Prostate gland (tissue), 2 donors: ENCODE measurements at regions not wholly inside any gene's neighbourhood (a gene's known extent, or its start where the extent isn't known, plus 50 kb on each side); places are given as distances from the start of the nearest gene placed in this dataset.

Experiments
- POLR2A ChIP-seq: fragments of 450-650 bp; IDR thresholded peaks from one replicate; pipeline ENCODE4 v1.6.1; 2016; ENCODE audit warnings: antibody characterized with exemption, mild to moderate bottlenecking
- POLR2AphosphoS5 ChIP-seq: sonication (generic); formaldehyde crosslinking; IDR thresholded peaks from one replicate; pipeline ENCODE4 v1.6.1; 2017; ENCODE audit warnings: antibody characterized with exemption
- TF ChIP-seq, protein P1 (sequence below), 4 experiments: fragments of 200-600 bp in 2 of 4; fragments of 450-650 bp in 2 of 4; sonication (generic) in 2 of 4; IDR thresholded peaks; 1 replicate in 3 of 4; 2 replicates in 1 of 4; pipeline ENCODE4 v1.5.1; 2016 to 2019; ENCODE audit warnings: antibody characterized with exemption in 4 of 4, mild to moderate bottlenecking in 2 of 4, moderate library complexity in 2 of 4

DNA sequence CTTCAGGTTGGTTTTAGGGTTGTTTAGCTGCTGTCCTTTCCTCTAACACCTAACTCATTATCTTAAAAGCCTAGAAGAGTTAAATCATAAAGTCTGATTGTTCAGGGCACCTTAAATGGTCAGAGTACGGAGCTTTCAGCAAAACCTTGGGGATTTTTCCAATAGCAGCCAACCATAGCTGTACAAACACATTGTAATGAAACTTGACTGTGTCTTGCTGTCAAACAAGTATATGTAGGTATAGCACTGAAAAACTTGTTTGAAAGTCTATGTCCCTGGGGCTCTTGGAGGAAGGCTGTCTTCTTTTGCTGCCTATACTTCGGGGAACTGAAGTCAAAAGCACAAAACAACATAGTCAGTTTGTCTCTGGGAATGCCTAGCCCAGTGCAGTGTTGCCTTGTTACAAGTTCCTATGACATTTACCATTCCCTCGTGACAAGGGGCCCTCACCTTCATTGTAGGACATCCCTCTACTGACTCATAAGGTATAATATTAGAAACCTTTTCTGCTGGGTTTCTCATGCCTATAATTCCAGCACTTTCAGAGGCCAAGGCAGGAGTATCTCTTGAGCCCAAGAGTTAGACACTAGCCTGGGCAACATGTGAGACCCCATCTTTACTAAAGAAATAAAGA lies 474.5 kb upstream of the NBEA start:
- TF ChIP-seq, protein P1, sequence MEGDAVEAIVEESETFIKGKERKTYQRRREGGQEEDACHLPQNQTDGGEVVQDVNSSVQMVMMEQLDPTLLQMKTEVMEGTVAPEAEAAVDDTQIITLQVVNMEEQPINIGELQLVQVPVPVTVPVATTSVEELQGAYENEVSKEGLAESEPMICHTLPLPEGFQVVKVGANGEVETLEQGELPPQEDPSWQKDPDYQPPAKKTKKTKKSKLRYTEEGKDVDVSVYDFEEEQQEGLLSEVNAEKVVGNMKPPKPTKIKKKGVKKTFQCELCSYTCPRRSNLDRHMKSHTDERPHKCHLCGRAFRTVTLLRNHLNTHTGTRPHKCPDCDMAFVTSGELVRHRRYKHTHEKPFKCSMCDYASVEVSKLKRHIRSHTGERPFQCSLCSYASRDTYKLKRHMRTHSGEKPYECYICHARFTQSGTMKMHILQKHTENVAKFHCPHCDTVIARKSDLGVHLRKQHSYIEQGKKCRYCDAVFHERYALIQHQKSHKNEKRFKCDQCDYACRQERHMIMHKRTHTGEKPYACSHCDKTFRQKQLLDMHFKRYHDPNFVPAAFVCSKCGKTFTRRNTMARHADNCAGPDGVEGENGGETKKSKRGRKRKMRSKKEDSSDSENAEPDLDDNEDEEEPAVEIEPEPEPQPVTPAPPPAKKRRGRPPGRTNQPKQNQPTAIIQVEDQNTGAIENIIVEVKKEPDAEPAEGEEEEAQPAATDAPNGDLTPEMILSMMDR (IDR thresholded peaks at IDR 0.05): no peak
- TF ChIP-seq POLR2AphosphoS5 (no peak), POLR2A (no peak)
